ENCODE measurements at regions not wholly inside any gene's neighbourhood (a gene's known extent, or its start where the extent isn't known, plus 50 kb on each side); places are given as distances from the start of the nearest gene placed in this dataset.

GRCh38 chr20:60239956-60240355, 281.7 kb downstream of the CDH26 start:
- TF ChIP-seq CTCF (IDR thresholded peaks at IDR 0.05; ENCODE audit: control insufficient read depth, insufficient read depth, low read depth, low read length, missing control alignments), result no peak
- H3K4me3 ChIP-seq (ENCODE audit: control insufficient read depth, low read depth, low read length), result no peak overlapping the region
- DNase-seq (ENCODE audit: low read depth), result no peak

DNA sequence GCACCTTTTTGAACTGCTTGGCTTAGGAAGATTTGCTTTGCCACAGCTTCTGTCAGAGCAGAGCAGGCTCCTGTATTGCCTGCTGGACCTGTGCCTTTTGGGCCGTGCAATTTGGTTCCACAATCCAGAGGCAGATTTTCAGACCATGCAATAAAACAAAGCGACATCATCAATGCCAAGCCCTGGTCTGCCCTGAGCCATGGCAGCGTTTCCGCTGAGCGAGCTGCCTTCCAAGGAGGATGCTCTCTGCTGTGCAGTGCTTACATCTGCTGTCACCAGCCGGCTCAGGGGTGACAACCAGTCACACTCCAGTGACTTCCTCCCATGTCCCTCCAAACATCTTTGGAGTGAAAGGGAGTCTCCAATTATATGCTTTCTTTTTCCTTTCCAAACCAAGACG, 282.2 kb downstream of the CDH26 start:
- no peak for TF ChIP-seq CTCF (IDR thresholded peaks at IDR 0.05; ENCODE audit: control insufficient read depth, insufficient read depth, low read depth, low read length, missing control alignments)

DNA sequence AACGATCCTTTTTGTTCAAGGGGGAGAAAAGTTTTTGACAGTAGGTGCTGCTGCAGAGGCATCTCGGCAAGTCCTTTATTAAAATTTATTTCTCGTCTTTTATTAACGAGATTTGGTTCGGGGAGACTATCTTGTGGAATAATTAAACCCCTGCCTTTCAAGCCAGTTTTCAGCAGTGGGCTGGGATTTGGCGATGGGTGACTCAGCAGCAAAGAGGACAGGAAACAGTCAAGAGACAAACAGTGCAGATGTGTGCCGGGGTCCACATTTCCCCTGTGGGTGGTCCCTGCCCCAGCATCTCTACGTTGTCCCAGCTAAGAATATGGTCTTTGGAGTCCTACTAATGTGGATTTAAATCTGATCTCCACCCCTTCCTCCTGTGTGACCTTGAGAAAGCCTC, 282.8 kb downstream of the CDH26 start:
- no peak for TF ChIP-seq CTCF (IDR thresholded peaks at IDR 0.05; ENCODE audit: control insufficient read depth, insufficient read depth, low read depth, low read length, missing control alignments)
- H3K4me3 ChIP-seq (ENCODE audit: control insufficient read depth, low read depth, low read length), result no peak overlapping the region
- DNase-seq (ENCODE audit: low read depth), result no peak

More for the DNA sequence above, 282.2 kb downstream of the CDH26 start:
- no peak for DNase-seq (ENCODE audit: low read depth)
- no peak overlapping the region for H3K4me3 ChIP-seq (ENCODE audit: control insufficient read depth, low read depth, low read length)

GRCh38 chr20:60242836-60243505, 284.7 kb downstream of the CDH26 start:
- no peak for TF ChIP-seq CTCF (IDR thresholded peaks at IDR 0.05; ENCODE audit: control insufficient read depth, insufficient read depth, low read depth, low read length, missing control alignments)
- no peak overlapping the region for H3K4me3 ChIP-seq (ENCODE audit: control insufficient read depth, low read depth, low read length)
- DNase-seq (ENCODE audit: low read depth), result no peak

DNA sequence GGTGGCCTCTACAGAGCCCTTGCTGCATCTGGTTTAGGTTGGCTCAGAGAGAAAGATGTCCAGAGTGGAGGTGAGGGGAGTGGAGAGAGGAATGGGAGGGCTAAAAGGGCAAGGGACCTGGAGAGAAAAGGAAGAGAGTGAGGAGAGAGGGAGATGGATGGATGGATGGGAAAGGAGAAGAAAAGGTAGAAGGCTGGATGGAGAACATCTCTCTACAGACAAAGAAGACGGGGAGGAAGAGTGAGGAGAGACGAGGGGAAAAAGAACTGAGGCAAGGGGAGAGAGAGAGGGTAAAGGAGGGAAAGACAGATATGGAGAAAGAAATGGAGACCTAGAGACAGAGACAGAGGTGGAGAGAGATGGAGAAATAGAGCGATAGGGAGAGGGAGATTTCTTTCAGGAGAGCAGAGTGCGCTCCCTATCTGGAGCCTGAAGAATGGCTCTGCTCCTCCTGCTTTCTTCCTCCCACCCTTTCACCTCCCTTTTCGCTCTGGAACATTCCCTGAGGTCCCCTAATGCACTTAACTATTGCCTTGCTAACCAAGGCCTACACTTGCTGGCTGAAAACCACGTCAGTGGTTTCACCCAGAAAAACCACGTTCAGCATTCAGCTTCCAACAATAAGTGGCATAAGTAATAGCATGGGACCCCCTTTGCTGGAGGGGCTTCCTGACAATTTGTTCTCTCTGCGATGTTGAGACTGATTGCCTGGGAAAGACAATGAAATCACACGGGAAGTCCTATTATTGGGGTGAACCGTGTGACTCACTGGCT, 286.3 kb downstream of the CDH26 start:
- H3K4me3 ChIP-seq (ENCODE audit: control insufficient read depth, low read depth, low read length), result no peak overlapping the region
- no peak for DNase-seq (ENCODE audit: low read depth)
- TF ChIP-seq CTCF (IDR thresholded peaks at IDR 0.05; ENCODE audit: control insufficient read depth, insufficient read depth, low read depth, low read length, missing control alignments), result no peak

DNA sequence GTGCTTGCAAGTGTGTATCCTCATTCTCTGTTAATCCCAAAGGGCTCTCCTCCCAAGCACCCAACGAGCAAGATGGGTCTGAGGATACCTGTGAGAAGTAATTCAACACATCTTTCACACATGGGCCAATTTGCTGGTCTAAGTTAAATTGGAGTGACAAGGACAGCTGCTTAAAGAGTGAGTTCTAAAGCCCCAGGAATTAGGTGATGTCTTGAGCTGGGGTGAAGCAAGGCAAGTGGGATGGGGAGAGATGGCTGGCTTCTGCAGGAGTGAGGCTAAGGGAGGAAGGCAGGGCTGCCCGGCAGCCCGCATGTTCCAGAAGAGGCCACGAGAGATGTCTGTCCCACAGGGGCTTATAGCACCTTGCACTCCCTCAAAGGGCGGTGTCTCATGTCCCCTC, 288.5 kb downstream of the CDH26 start:
- DNase-seq (ENCODE audit: low read depth), result no peak
- no peak overlapping the region for H3K4me3 ChIP-seq (ENCODE audit: control insufficient read depth, low read depth, low read length)
- no peak for TF ChIP-seq CTCF (IDR thresholded peaks at IDR 0.05; ENCODE audit: control insufficient read depth, insufficient read depth, low read depth, low read length, missing control alignments)
